Prostate gland (tissue), 2 donors: ENCODE measurements at regions not wholly inside any gene's neighbourhood (a gene's known extent, or its start where the extent isn't known, plus 50 kb on each side); places are given as distances from the start of the nearest gene placed in this dataset.

Experiments
- POLR2A ChIP-seq: fragments of 450-650 bp; IDR thresholded peaks from one replicate; pipeline ENCODE4 v1.6.1; 2016; ENCODE audit warnings: antibody characterized with exemption, mild to moderate bottlenecking
- POLR2AphosphoS5 ChIP-seq: sonication (generic); formaldehyde crosslinking; IDR thresholded peaks from one replicate; pipeline ENCODE4 v1.6.1; 2017; ENCODE audit warnings: antibody characterized with exemption
- TF ChIP-seq, protein P1 (sequence below), 4 experiments: fragments of 200-600 bp in 2 of 4; fragments of 450-650 bp in 2 of 4; sonication (generic) in 2 of 4; IDR thresholded peaks; 1 replicate in 3 of 4; 2 replicates in 1 of 4; pipeline ENCODE4 v1.5.1; 2016 to 2019; ENCODE audit warnings: antibody characterized with exemption in 4 of 4, mild to moderate bottlenecking in 2 of 4, moderate library complexity in 2 of 4

DNA sequence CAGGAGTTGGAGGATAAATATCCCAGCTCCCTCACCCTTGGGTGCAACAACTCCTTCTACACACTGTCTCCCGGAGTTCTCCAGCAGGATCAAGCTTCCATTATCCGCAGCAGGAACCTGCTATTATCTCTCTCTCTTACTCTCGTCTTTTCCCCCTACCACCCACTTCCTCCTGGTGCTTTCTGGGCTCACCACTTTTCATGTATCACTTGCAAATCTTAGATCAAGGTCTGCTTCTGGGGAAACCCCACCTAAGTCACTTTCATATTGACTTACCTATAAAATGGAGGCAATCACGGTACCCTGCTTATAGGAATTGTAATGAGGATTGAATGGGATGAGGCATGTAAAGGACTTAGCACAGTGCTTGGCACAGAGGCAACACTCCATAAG, 589.5 kb downstream of the BCOR start:
- TF ChIP-seq, protein P1, sequence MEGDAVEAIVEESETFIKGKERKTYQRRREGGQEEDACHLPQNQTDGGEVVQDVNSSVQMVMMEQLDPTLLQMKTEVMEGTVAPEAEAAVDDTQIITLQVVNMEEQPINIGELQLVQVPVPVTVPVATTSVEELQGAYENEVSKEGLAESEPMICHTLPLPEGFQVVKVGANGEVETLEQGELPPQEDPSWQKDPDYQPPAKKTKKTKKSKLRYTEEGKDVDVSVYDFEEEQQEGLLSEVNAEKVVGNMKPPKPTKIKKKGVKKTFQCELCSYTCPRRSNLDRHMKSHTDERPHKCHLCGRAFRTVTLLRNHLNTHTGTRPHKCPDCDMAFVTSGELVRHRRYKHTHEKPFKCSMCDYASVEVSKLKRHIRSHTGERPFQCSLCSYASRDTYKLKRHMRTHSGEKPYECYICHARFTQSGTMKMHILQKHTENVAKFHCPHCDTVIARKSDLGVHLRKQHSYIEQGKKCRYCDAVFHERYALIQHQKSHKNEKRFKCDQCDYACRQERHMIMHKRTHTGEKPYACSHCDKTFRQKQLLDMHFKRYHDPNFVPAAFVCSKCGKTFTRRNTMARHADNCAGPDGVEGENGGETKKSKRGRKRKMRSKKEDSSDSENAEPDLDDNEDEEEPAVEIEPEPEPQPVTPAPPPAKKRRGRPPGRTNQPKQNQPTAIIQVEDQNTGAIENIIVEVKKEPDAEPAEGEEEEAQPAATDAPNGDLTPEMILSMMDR (IDR thresholded peaks at IDR 0.05), result no peak
- TF ChIP-seq POLR2AphosphoS5 (no peak), POLR2A (no peak)
